IPS-18c (cell line): ENCODE measurements at regions not wholly inside any gene's neighbourhood (a gene's known extent, or its start where the extent isn't known, plus 50 kb on each side); places are given as distances from the start of the nearest gene placed in this dataset.
"Not testable (repeated sequence)": the region's sequence is repeated elsewhere in the genome, so short reads cannot be mapped to it uniquely, and the experiment has no call there.

ENCODE experiments used
- H3K4me3 ChIP-seq: 2 replicates; pipeline ENCODE4 v1.7.0; 2013; ENCODE audit warnings: low read depth, mild to moderate bottlenecking, low read length, moderate library complexity; ENCODE audit not compliant: insufficient read depth
- H3K9me3 ChIP-seq: one replicate; pipeline ENCODE4 v1.6.1; 2013; ENCODE audit warnings: mild to moderate bottlenecking, low read length, moderate library complexity; ENCODE audit not compliant: control insufficient read depth, insufficient read depth

DNA sequence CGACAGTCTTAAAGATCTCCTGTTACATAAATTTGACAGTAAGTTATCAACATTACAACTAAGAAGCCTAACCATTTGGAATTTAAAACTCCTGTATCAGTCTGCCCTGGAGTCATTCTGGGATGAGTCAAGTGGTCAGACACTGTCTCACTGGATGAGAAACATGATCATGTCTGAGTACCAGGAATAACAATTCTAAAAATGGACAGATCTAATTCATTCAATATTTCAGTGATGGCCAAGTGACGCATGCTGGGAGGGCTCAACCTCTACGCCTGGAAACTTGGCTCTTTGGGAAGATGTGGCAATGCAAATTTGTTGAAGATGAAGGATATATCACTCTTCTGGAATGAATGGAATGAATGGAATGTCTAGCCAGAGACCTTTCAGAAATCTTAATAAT is 1427.2 kb downstream of the STIM2 start:
- Histone ChIP-seq H3K4me3 (no peak overlapping the region), H3K9me3 (peaks cover 5% of the 10 kb centered on the region)

DNA sequence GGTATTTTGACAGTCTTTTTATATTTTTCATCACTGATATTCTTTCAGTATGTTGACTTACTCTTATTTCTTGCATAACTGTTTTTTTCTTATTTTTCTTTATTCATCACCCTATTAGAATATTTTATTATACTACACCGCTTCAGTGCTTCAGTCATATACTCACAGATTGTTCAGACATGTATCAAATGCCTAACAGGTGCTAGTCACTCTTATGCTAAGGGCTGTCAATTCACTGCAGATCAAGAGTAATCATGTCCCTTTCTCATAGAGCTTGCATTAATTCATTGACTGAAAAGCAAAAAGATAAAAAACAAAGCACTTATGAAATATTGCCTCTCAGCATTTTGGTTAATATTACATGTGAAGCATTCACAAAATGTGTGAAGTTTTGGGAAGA is 1435.6 kb downstream of the STIM2 start:
- H3K9me3 ChIP-seq = no peaks in the 10 kb centered on the region
- H3K4me3 ChIP-seq = no peak overlapping the region

DNA sequence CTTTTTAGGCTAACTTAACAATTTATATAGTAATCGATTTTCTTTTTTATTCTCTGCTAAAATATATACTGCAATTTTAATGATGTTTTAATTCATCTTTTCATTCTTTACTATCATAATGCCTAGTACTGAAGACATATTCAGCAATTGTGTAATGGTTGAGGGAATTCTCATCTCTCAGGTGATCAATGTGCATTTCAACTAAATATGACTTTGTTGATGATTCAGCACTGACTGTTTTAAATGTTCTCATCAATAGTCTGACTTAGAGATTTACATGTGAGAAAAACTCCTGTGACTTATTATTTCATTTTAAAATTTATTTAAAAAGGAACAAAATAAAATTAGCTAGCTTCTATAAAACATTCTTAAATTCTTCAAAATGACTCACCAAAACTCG is 1450.3 kb downstream of the STIM2 start:
- no peak overlapping the region for H3K4me3 ChIP-seq
- H3K9me3 ChIP-seq = no peaks in the 10 kb centered on the region

DNA sequence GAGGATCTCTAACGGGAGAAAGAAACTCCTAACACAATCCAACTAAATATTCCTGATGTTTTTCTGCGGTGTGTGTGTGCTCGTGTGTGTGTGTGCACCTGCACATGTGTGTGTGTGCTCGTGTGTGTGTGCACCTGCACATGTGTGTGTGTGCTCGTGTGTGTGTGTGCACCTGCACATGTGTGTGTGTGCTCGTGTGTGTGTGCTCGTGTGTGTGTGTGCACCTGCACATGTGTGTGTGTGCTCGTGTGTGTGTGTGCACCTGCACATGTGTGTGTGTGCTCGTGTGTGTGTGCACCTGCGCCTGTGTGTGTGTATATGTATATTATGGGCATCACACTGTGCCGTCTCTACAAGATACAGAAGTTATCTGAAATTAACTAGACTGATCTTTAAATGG is 1451.9 kb downstream of the STIM2 start:
- H3K9me3 ChIP-seq, H3K4me3 ChIP-seq: not testable (repeated sequence)

DNA sequence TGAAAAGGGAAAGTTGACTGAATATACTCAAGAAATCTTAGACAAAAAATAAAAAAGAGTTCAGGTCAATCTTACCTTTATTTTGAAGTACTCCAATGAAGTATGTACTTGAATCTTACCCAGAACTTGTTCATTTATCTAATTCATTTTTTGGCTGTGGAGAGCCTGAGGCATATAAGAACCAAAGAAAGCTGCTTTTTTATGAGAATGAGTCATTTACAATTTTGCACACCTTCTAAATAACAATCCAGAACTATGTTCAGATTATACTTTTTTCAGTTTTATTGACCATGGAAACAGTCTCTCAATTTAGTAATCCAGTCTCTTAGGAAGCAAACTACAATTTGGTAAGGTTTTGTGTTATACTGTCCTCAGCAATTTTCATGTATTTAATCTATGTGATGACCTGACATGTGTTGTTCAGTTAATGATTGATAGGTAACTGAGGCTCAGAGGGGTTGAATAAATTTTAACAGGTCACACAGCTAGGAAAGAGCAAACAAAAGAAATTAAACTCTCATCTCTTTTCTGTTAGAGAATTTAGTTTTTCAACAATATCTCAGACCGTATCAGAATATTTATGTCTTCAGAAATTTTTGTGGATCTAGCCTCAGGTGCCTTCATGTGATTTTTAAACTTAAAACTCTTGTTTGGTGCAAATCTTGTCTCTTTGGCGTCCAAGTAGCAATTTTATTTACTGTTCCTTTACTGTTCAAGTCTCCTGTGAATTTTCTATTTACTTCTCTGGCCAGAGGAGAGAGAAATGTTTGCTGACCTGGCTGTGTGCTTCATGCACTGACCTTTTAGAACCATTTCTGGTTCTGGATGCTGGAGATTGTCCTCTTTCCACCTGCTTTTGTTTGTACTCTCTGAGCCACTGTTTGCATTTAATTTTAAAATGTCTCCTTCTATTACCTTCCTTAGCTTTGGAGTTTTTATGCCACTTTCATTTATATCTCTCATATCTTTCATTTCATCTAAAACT is 1453.4 kb downstream of the STIM2 start:
- H3K4me3 ChIP-seq = no peak overlapping the region
- no peaks in the 10 kb centered on the region for H3K9me3 ChIP-seq

DNA sequence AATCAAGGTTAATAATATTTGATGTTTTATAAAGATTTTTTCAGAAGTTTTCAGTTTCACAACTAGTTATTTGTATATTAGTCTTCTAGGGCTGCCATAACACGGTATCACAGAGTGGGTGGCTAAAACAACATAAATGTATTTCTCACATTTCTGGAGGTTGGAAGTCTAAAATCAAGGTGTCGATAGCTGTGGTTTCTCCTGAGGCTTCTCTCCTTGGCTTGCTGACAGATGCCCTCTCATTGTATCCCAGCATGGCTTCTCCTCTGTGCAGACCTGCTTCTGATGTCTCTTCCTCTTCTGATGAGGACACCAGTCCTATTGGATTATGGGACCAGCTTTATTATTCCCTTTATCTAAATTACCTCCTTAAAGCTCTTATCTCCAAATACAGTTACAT is 1456.6 kb downstream of the STIM2 start:
- Histone ChIP-seq H3K4me3 (no peak overlapping the region), H3K9me3 (no peaks in the 10 kb centered on the region)

DNA sequence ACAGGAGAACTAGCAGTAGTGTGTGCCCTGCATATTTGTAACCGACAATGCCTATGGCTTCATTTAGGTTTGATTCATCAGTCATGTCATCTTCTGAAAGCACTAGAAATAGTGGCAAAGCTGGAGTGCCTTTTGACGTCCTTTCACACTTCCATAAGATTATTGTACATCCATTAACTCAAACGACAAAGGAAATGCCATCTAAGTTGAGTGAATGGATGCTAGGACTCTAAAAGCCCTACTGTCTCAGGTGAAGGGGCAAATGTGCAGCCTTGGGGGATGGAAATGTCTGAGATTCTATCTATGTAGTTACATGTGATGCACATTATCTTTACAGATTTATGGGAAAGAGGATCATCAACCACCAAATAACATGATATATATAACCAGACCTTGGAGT is 1473.6 kb downstream of the STIM2 start:
- H3K4me3 ChIP-seq = no peak overlapping the region
- H3K9me3 ChIP-seq = no peaks in the 10 kb centered on the region

DNA sequence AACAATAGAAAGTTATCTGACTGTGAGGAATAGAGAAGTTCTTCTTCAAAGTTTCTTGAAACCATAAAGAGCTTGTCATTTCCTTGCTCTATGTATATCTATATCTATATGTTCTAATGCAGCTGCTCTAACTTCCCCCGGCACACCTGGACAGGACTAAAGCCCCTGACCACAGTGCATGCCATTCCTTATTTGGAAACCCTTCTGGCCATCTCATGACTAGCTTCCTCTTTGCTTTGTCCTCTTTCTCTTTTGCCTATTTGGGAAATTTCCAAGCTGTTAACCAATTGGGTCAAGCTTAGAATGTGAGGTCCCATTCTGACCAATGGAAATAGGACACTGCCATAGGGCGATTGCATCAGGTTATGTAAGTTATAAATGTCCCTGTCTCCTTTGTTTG is 1481.1 kb downstream of the STIM2 start:
- Histone ChIP-seq H3K4me3 (no peak overlapping the region), H3K9me3 (no peaks in the 10 kb centered on the region)

DNA sequence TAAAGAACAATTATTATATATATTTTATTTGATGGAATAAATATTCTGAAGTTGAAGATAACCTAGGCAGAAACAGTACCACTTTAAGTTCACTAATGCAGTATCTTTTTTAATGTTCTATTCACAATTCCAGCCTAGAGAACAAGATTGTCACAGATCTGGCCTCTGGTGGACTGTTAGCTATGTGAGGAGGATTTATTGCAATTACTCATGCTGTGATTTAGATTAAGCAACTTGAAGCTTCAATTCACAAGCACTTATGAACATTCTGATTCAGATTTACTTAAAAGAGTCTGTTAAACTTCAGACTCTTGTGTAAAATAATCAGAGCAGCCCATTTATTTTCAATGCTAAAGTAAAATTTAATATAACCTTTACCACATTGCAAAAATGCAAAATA is 1489.8 kb downstream of the STIM2 start:
- Histone ChIP-seq H3K4me3 (no peak overlapping the region), H3K9me3 (peaks cover 2% of the 10 kb centered on the region)

DNA sequence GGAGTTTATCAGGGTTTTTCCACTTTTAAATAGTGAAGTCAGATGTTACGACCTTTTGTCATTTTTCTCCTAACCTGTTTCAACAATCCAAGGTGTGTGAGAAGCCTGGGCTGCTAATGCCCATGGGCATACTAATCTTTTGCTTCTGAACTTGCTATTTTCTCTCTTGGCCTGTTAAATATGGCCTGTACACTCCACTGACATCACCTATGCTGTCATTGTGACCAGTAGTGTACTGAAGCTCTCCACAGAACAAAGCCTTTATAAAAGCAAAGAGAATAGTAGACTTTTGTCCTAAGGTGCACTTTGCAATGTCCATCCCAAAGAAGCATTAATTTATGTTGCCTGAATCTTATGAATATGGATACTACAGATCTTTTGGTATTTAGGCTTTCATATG is 1490.5 kb downstream of the STIM2 start:
- no peak overlapping the region for H3K4me3 ChIP-seq
- peaks cover 2% of the 10 kb centered on the region for H3K9me3 ChIP-seq

DNA sequence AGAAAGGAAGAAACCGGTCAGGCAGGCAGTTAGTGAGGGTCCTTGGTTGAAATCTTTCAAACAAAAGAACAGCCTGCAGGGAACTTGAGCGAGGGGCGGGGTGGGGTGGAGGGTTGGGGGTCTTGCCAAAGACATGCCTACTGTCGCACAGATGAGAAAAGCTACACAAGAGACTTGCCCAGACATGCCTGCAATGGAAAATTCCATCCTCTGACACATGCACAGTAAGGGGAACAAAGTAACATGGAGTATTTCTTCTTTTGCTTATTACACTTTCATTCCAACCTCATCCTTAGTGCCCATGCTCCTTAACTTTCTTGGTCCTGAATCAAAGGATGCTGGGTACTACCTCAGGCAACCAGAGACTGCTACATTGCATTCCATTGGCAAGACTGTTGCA is 1491.2 kb downstream of the STIM2 start:
- H3K9me3 ChIP-seq = peaks cover 2% of the 10 kb centered on the region
- H3K4me3 ChIP-seq = no peak overlapping the region

DNA sequence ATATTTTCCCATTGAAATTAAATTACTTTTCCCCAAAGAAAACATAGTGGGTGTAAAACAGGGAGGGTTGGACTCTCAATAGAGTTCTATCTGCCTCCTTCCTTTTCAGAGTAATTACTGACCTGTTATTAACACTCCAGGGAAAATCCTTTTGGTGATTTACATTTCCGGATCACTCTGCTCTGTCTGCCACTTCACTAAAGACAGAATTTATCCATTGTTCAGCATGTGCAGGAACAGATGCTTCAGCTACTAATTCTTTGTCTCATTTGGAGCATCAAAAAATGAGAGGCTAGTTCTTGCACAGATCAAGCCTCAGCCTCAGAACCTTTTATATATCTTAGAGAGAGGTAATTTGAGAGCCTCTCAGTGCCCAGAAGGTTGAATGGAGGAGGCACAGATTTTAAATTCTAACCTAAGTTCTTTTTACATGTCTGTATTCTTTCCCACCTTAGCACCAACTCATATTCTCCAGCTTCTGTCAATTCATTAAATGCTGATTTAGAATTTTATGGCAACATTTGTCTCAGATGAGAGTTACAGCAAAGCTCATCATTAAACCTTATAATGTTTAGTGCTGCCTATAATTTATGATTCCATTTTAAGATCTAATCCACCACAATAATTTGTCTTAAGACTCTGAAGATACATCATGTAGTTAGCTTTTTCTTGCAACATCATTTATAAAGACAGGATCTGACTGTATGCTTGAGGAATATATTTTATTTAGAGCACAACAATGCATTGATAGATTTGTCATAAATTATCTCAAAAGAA is 1494.4 kb downstream of the STIM2 start:
- Histone ChIP-seq H3K9me3 (no peaks in the 10 kb centered on the region), H3K4me3 (no peak overlapping the region)

DNA sequence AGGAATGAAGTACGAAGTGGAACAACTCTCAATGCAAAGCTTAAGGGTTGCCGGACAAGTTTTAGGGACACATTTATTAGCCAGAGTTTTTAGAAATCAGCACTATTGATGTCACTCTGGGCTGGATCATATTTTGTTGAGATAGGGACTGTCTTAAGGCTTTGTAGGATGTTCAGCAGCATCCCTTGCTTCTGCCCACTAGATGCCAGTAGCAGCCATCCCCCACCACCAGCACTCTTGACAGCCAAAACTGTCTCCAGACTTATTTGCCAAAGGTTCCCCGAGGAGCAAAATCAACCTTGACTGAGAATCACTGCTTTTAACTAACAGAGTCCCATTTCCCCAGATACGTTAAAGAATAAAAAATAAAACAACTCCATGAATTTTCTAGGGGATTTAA is 1497.3 kb downstream of the STIM2 start:
- Histone ChIP-seq H3K4me3 (no peak overlapping the region), H3K9me3 (no peaks in the 10 kb centered on the region)

DNA sequence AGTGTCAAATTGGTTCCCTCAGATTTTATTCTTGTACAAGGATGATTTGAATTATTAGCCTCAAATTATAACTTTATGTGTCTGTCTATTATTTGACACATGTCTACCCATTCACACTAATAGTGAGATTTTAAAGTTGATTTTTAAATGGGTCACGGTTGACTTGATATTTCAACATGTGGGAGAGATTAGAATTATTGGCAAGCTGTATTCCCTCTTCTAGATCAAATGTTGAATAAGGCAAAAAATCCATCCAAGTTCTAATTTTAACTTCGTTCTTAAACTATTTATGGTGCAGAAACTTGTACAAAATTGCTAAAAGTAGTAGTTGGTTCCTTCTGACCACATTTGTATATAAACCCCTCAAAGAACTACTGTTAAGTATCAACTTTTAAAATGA is 1498.0 kb downstream of the STIM2 start:
- no peaks in the 10 kb centered on the region for H3K9me3 ChIP-seq

DNA sequence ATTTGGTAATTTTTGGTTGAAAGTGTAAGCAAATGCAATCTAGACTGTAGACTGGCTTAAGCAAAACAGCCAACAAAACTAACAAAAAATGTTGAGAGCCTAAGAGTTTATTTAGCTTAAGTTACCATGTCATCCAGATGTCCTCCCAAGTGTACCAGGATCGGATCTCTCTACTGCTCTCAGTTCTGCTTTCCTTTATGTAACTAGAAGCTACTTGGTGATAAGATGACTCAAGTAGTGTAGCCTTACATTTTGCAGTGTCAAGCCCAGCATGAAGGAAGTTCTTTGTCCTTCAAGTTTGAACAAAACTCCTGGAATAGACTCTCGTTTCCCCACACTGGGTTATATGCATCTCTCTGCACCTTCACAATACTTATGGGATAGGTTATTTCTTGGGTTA is 1500.0 kb downstream of the STIM2 start:
- Histone ChIP-seq H3K4me3 (no peak overlapping the region), H3K9me3 (no peaks in the 10 kb centered on the region)

More for the DNA sequence above, 1498.0 kb downstream of the STIM2 start:
- no peak overlapping the region for H3K4me3 ChIP-seq

DNA sequence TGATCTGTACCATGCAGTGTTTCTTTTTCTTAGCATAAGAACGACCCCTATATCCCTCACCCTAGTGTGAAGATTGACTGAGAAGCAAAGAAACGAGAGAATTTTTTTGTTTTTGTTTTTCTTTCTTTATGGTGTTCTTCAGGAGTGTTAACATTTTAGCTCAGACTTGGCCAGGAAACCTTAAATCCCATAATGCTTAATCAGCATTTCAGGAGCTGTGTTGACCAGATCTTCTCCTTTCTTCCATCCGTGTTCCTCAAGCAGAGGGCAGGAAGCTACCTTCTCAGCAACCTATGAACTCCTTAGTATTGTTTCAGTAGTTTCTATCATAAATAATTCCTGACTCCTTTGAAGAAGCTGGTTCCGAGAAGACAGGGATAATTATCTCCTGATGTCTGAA is 1501.5 kb downstream of the STIM2 start:
- H3K4me3 ChIP-seq = no peak overlapping the region
- H3K9me3 ChIP-seq = no peaks in the 10 kb centered on the region

DNA sequence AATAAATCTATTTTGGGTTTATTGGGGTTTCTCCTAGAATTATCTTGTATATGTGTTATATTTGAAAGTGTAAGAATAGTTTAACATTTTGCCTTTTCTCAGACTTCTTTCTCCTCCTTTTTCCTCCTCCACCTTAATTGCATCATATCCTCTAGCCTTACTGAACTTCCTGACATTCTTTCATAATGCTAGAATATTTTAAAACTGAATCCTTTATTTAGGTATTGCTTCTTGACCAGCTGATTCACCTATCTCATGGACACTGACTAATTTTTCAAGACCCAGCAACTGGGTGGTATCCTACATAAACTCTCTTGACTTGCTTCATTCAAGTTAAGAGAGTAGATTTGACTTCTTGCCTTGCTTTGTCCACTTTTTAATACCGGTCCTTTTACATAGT is 1508.9 kb downstream of the STIM2 start:
- Histone ChIP-seq H3K9me3 (no peaks in the 10 kb centered on the region), H3K4me3 (no peak overlapping the region)

DNA sequence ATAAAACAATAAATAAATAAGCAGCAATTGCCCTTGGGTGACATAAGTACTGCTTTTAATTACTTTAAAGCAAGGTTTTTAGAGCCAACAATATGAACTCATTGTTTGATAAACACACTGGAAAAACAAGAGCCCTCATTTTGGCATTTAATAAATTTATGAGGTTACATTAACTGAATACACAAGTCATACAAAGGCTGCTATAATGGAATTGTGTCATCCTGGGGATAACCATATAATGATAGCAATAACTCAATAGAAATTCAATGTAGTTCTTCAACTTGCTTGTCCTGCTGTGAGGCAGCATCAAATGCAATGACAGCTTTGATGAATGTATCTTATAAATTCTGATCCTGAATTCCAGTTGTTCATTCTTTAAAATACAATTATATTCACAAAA is 1512.5 kb downstream of the STIM2 start:
- no peaks in the 10 kb centered on the region for H3K9me3 ChIP-seq
- no peak overlapping the region for H3K4me3 ChIP-seq
